Mesendoderm (in vitro differentiated cells): ENCODE measurements at regions not wholly inside any gene's neighbourhood (a gene's known extent, or its start where the extent isn't known, plus 50 kb on each side); places are given as distances from the start of the nearest gene placed in this dataset. TPM values are rescaled to one million over a fixed set of nuclear protein-coding genes. Genes with fewer than 3 reads are reported as not detected.
A peak's percentile ranks its signal among the peaks of the same experiment; 100 is the strongest.

ENCODE experiments used
- DNase-seq: peaks from one replicate; pipeline ENCODE4 v3.0.0; 2013
- H2AK5ac ChIP-seq: 2 replicates; pipeline ENCODE4 v1.6.1; 2013; ENCODE audit warnings: low read length, inconsistent platforms
- H2BK120ac ChIP-seq: 2 replicates; pipeline ENCODE4 v1.6.1; 2013; ENCODE audit warnings: low read depth, mild to moderate bottlenecking, low read length, moderate library complexity, mixed read lengths
- H2BK15ac ChIP-seq: replicated peaks from 2 replicates; pipeline ENCODE4 v1.6.1; 2013; ENCODE audit warnings: low read depth, mild to moderate bottlenecking, moderate library complexity
- H2BK5ac ChIP-seq: 2 replicates; pipeline ENCODE4 v1.6.1; 2013; ENCODE audit warnings: low read length, inconsistent platforms
- H3K18ac ChIP-seq: 2 replicates; pipeline ENCODE4 v1.6.1; 2013; ENCODE audit warnings: mild to moderate bottlenecking, low read length, mixed read lengths
- H3K23ac ChIP-seq: one replicate; pipeline ENCODE4 v1.6.1; 2013; ENCODE audit warnings: low read length
- H3K27ac ChIP-seq: 2 replicates; pipeline ENCODE4 v1.5.1; 2013; ENCODE audit warnings: low read depth, mild to moderate bottlenecking, inconsistent platforms, low read length, moderate library complexity
- H3K27me3 ChIP-seq: 2 replicates; pipeline ENCODE4 v1.6.1; 2013; ENCODE audit warnings: low read length, control low read depth, mild to moderate bottlenecking, inconsistent platforms; ENCODE audit not compliant: insufficient read depth, poor library complexity
- H3K36me3 ChIP-seq: 2 replicates; pipeline ENCODE4 v1.6.1; 2013; ENCODE audit warnings: low read length, inconsistent platforms; ENCODE audit not compliant: control insufficient read depth, insufficient read depth
- H3K4ac ChIP-seq: one replicate; pipeline ENCODE4 v1.6.1; 2013; ENCODE audit warnings: low read depth, mild to moderate bottlenecking, low read length, moderate library complexity
- H3K4me1 ChIP-seq: 2 replicates; pipeline ENCODE4 v1.6.1; 2013; ENCODE audit warnings: low read depth, low read length, inconsistent platforms; ENCODE audit not compliant: control insufficient read depth
- H3K4me2 ChIP-seq: 2 replicates; pipeline ENCODE4 v1.6.1; 2013; ENCODE audit warnings: low read length
- H3K4me3 ChIP-seq: 2 replicates; pipeline ENCODE4 v1.5.1; 2013; ENCODE audit warnings: mild to moderate bottlenecking, low read length
- H3K56ac ChIP-seq: one replicate; pipeline ENCODE4 v1.6.1; 2013; ENCODE audit warnings: low read length
- H3K79me1 ChIP-seq: 2 replicates; pipeline ENCODE4 v1.6.1; 2013; ENCODE audit warnings: low read length, inconsistent platforms
- H3K79me2 ChIP-seq: 2 replicates; pipeline ENCODE4 v1.6.1; 2013; ENCODE audit warnings: mild to moderate bottlenecking, low read length; ENCODE audit not compliant: control insufficient read depth, insufficient read depth
- H3K9ac ChIP-seq: 2 replicates; pipeline ENCODE4 v1.6.1; 2013; ENCODE audit warnings: low read length, inconsistent platforms
- H4K5ac ChIP-seq: one replicate; pipeline ENCODE4 v1.6.1; 2013; ENCODE audit warnings: low read length
- H4K8ac ChIP-seq: one replicate; pipeline ENCODE4 v1.6.1; 2013; ENCODE audit warnings: low read depth, mild to moderate bottlenecking, control low read depth, low read length, moderate library complexity
- WGBS: extraction: QIAGEN DNeasy Blood & Tissue Kit; methylation state at CpG from one replicate; pipeline ENCODE4 v1.1.7; 2013; ENCODE audit warnings: low lambda C conversion rate, missing lambda C conversion rate; ENCODE audit not compliant: insufficient coverage; ENCODE audit errors: extremely low coverage; 5-methylcytosine and 5-hydroxymethylcytosine counted together
- small RNA-seq: library from polyadenylated mRNA; stranded (forward); fragments of <200 nt; extraction: miRNeasy Mini kit (QIAGEN cat#:217004); gene quantifications from one replicate; pipeline ENCODE3, GENCODE V24; 2013; ENCODE audit not compliant: insufficient read depth

- no CpG with 5 or more reads among the region's 3 CpGs for WGBS
- no peak overlapping the region for H2BK120ac ChIP-seq
- H2BK15ac ChIP-seq = no peak overlapping the region
- H3K79me1 ChIP-seq = no peaks in the 10 kb centered on the region
- DNase-seq = no peak
- H3K27ac ChIP-seq = no peak overlapping the region
- H3K27me3 ChIP-seq = no peaks in the 10 kb centered on the region
- no peaks in the 10 kb centered on the region for H3K79me2 ChIP-seq
- H3K4me1 ChIP-seq = no peaks in the 10 kb centered on the region
- H4K5ac ChIP-seq = no peak overlapping the region
- no peak overlapping the region for H2BK5ac ChIP-seq
- H3K23ac ChIP-seq = no peak overlapping the region
- no peak overlapping the region for H2AK5ac ChIP-seq
- H4K8ac ChIP-seq = no peak overlapping the region
- no peak overlapping the region for H3K18ac ChIP-seq
- no peak overlapping the region for H3K9ac ChIP-seq
- no peak overlapping the region for H3K4ac ChIP-seq
- H3K56ac ChIP-seq = no peak overlapping the region
- H3K4me3 ChIP-seq = no peak overlapping the region
- H3K36me3 ChIP-seq = no peaks in the 10 kb centered on the region
- H3K4me2 ChIP-seq = no peak overlapping the region
Observed at GRCh38 chr11:103849366-103849765, 187.1 kb upstream of the DDI1 start.

- no peak overlapping the region for H2BK15ac ChIP-seq
- H3K79me1 ChIP-seq = no peaks in the 10 kb centered on the region
- no peak overlapping the region for H3K4me2 ChIP-seq
- no peak overlapping the region for H2BK120ac ChIP-seq
- no peak overlapping the region for H3K9ac ChIP-seq
- H3K4ac ChIP-seq = no peak overlapping the region
- H2BK5ac ChIP-seq = no peak overlapping the region
- no peak overlapping the region for H3K4me3 ChIP-seq
- no peaks in the 10 kb centered on the region for H3K27me3 ChIP-seq
- no peak overlapping the region for H2AK5ac ChIP-seq
- DNase-seq = peak; percentile 66
- WGBS = no CpG with 5 or more reads among the region's 6 CpGs
- no peaks in the 10 kb centered on the region for H3K36me3 ChIP-seq
- no peaks in the 10 kb centered on the region for H3K4me1 ChIP-seq
- no peak overlapping the region for H4K8ac ChIP-seq
- no peak overlapping the region for H3K56ac ChIP-seq
- no peak overlapping the region for H4K5ac ChIP-seq
- no peak overlapping the region for H3K27ac ChIP-seq
- no peaks in the 10 kb centered on the region for H3K79me2 ChIP-seq
- H3K23ac ChIP-seq = no peak overlapping the region
- H3K18ac ChIP-seq = no peak overlapping the region
Observed at GRCh38 chr11:103850419-103851165, 185.8 kb upstream of the DDI1 start.

GRCh38 chr11:103851166-103851651 lies 185.2 kb upstream of the DDI1 start:
- no peak overlapping the region for H2BK15ac ChIP-seq
- no peak overlapping the region for H4K5ac ChIP-seq
- no CpG with 5 or more reads among the region's 3 CpGs for WGBS
- no peak overlapping the region for H3K9ac ChIP-seq
- H3K36me3 ChIP-seq = no peaks in the 10 kb centered on the region
- H3K79me2 ChIP-seq = no peaks in the 10 kb centered on the region
- no peak overlapping the region for H3K18ac ChIP-seq
- no peak overlapping the region for H3K27ac ChIP-seq
- no peak overlapping the region for H2AK5ac ChIP-seq
- no peaks in the 10 kb centered on the region for H3K4me1 ChIP-seq
- H2BK120ac ChIP-seq = no peak overlapping the region
- no peak for DNase-seq
- H3K4me3 ChIP-seq = no peak overlapping the region
- no peaks in the 10 kb centered on the region for H3K27me3 ChIP-seq
- no peaks in the 10 kb centered on the region for H3K79me1 ChIP-seq
- H3K4ac ChIP-seq = no peak overlapping the region
- H3K23ac ChIP-seq = no peak overlapping the region
- H2BK5ac ChIP-seq = no peak overlapping the region
- no peak overlapping the region for H4K8ac ChIP-seq
- H3K56ac ChIP-seq = no peak overlapping the region
- H3K4me2 ChIP-seq = no peak overlapping the region

Small RNA genes in the stretch of these regions (small RNA-seq; reads per million reads assigned to genes)
- not detected for gene MIR4693
